VCaP (cell line): ENCODE measurements at regions not wholly inside any gene's neighbourhood (a gene's known extent, or its start where the extent isn't known, plus 50 kb on each side); places are given as distances from the start of the nearest gene placed in this dataset.

Source experiments
- H3K27ac ChIP-seq: fragments of 450-650 bp; 2 replicates; pipeline ENCODE4 v1.5.1; 2017
- CTCF ChIP-seq: fragments of 450-650 bp; conservative IDR thresholded peaks from 2 replicates; pipeline ENCODE4 v1.5.1; 2017; ENCODE audit warnings: mild to moderate bottlenecking, moderate library complexity

GRCh38 chr14:38836539-38836938, 266.5 kb downstream of the SEC23A start:
- no peak for TF ChIP-seq CTCF
- no peak overlapping the region for H3K27ac ChIP-seq

DNA sequence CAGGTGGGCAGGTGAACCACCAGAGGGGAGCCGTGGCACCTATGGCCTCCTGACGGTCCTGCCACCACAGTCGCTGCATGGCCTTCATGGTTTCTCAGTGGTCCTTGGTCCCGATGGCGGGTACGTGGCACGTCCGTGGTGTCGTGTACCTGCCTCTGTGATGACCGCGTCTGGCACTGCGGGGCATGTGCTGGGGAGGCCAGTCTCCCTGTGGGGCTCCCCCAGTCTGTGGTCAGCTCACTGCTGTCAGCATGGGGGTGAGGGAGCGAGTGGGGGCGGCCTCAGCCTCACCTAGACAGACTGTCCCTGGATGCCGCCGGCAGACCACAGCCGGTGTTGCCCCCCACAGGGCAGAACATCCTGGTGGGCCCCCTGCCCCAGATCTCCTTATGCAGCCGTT, 267.2 kb downstream of the SEC23A start:
- no peak for TF ChIP-seq CTCF
- H3K27ac ChIP-seq, result no peak overlapping the region

GRCh38 chr14:38828183-38828827, 274.7 kb downstream of the SEC23A start:
- TF ChIP-seq CTCF, result no peak
- no peak overlapping the region for H3K27ac ChIP-seq

DNA sequence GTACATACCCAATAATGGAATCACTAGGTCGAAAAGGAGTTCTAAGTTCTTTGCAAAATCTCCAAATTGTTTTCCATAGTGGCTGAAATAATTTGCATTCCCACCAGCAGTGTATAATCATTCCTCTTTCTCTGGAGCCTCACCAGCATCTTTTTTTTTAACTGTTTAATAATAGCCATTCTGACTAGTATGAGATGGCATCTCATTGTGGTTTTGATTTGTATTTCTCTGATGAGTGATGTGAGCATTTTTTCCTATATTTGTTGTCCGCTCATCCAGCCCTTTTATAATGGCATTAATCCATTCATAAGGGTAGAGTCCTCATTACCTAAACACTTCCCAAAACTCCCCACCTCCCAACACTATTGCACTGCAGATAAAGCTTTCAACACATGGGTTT, 278.3 kb downstream of the SEC23A start:
- no peak for TF ChIP-seq CTCF
- H3K27ac ChIP-seq, result no peak overlapping the region

DNA sequence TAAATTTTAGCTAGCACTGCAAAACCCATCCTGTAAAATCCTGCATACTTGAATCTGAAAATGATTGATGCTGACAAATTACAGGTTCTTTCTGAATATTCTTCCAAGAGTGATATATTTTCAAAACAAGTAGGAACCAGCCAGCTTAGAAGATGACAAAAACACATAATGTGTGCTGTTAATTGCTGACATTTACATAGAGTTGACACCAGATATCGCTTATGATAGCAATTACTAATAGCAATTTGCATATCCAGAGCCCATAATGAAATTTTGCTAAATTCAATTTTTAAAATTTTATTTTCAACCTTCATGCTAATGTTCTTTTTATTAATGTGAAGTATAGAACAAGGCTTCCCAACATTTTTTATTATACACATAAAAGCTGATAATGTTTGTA, 284.5 kb downstream of the SEC23A start:
- no peak for TF ChIP-seq CTCF
- H3K27ac ChIP-seq, result no peak overlapping the region

DNA sequence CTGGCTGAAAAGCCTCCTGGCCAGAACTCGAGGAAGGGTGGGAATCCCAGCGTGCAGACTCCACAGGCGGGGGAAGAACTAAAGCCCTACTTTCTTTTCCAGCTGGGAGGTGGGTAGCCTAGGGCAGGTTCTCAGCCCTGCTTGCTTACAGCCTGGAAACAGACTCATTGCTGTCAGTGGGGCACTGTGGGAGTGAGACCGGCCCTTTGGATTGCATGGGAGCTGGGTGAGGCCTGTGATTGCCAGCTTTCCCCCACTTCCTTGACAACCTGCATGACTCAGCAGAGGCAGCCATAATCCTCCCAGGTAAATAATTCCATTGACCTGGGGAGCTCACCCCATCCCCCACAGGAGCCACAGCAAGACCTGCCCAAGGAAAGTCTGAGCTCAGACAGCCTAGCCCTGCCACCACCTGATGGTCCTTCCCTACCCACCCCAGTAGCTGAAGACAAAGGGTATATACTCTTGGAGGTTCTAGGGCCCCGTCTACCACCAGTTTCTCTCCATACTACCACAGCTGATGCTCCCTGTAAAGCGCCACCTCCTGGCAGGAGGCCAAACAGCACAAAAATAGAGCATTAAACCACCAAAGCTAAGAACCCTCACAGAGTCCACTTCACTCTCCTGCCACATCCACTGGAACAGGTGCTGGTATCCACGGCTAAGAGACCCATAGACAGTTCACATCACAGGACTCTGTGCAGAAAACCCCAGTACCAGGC, 294.1 kb downstream of the SEC23A start:
- TF ChIP-seq CTCF, result no peak

DNA sequence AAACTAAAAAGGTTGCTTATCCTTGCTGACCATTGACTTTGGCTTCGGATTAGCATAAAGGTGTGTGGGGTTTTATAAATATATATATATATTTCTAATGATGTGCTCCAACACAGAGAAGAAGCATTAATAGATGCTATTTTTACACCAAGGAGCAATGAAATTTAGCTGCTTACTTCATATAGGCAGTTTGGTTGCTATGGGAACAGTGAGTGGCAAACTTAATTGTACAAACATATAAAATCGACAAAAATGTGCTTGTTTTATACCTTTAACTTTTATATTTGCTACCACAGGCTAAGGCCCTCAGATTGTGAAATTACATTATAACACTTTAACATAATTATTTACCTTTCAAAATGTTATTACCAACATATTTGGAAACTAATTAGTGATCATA, 303.4 kb downstream of the SEC23A start:
- TF ChIP-seq CTCF, result no peak
- no peak overlapping the region for H3K27ac ChIP-seq

More for the DNA sequence above, 294.1 kb downstream of the SEC23A start:
- H3K27ac ChIP-seq, result no peak overlapping the region
